Adrenal gland (tissue), 9 donors: ENCODE measurements at regions not wholly inside any gene's neighbourhood (a gene's known extent, or its start where the extent isn't known, plus 50 kb on each side); places are given as distances from the start of the nearest gene placed in this dataset.
A peak's percentile ranks its signal among the peaks of the same experiment; 100 is the strongest.

ENCODE experiments used
- DNase-seq, 7 donors: peaks; one replicate each; pipeline ENCODE4 v3.0.0-alpha.2; 2019 to 2020
- H3K27ac ChIP-seq, 5 donors: fragments of 200-600 bp; sonication (generic) in 4 of 5; 1 replicate in 3 of 5; 2 replicates in 2 of 5; pipeline versions ENCODE4 v1.5.1 to v1.8.0; 2016 to 2020; ENCODE audit warnings: mild to moderate bottlenecking in 1 of 5
- H3K27me3 ChIP-seq: fragments of 200-600 bp; 2 replicates; pipeline ENCODE4 v1.8.0; 2021
- H3K36me3 ChIP-seq, 2 donors: fragments of 200-600 bp; replicated peaks in 1 of 2; 1 replicate in 1 of 2; 2 replicates in 1 of 2; pipeline versions ENCODE4 v1.5.1 to v1.8.0; 2018 to 2022
- H3K4me1 ChIP-seq, 2 donors: fragments of 200-600 bp; replicated peaks in 1 of 2; 1 replicate in 1 of 2; 2 replicates in 1 of 2; pipeline versions ENCODE4 v1.5.1 to v1.8.0; 2018 to 2021
- H3K4me3 ChIP-seq, 4 donors: fragments of 200-600 bp; sonication (generic) in 3 of 4; one replicate each; pipeline ENCODE4 v1.5.1; 2016 to 2018
- H3K9me3 ChIP-seq, 3 donors: fragments of 200-600 bp; sonication (generic) in 1 of 3; replicated peaks in 1 of 3; 1 replicate in 2 of 3; 2 replicates in 1 of 3; pipeline versions ENCODE4 v1.5.1 to v1.8.0; 2016 to 2021
- POLR2A ChIP-seq, 2 donors: fragments of 450-650 bp; IDR thresholded peaks; one replicate each; pipeline ENCODE4 v1.6.1; 2017; ENCODE audit warnings: antibody characterized with exemption in 2 of 2, mild to moderate bottlenecking in 2 of 2, moderate library complexity in 1 of 2
- WGBS, 4 donors: extraction: QIAGEN DNeasy Blood & Tissue Kit in 2 of 4; methylation state at CpG; one replicate each; pipeline versions ENCODE4 v1.1.5 to v1.1.7; 2013 to 2017; 5-methylcytosine and 5-hydroxymethylcytosine counted together
- intact Hi-C, 2 donors: fragments of 100-400 bp; cut with DNase I; formaldehyde crosslinking; loops; one replicate each; pipeline versions ENCODE4 v1.14.1 to v1.15.0; 2022 to 2023
- TF ChIP-seq, protein P1 (sequence below), 6 experiments: fragments of 450-650 bp in 4 of 6; fragments of 200-600 bp in 2 of 6; sonication (generic) in 1 of 6; IDR thresholded peaks; 1 replicate in 5 of 6; 2 replicates in 1 of 6; pipeline versions ENCODE4 v1.5.1 to v1.8.0; 2016 to 2021; ENCODE audit warnings: antibody characterized with exemption in 6 of 6, mild to moderate bottlenecking in 2 of 6, moderate library complexity in 1 of 6
- donor health status: healthy with polysubstance abuse.
- donor health status: Bipolar disorder and iron deficiency.
- donor health status: DM: yes; HTN: yes; CAD: no.
- donor health status: DM: no; HTN: no; CAD: no.
- donor health status: DM: no; HTN: no; CAD: no.

- no peak for DNase-seq
- Histone ChIP-seq H3K4me1 (no peaks in the 10 kb centered on the region), H3K4me3 (no peak overlapping the region), H3K9me3 (no peaks in the 10 kb centered on the region), H3K27ac (no peak overlapping the region), H3K36me3 (no peaks in the 10 kb centered on the region), H3K27me3 (no peaks in the 10 kb centered on the region)
- WGBS, 4 donors = 50 to 73% (median 59%) methylated on average over 3 of the region's 3 CpGs
- TF ChIP-seq, protein P1, sequence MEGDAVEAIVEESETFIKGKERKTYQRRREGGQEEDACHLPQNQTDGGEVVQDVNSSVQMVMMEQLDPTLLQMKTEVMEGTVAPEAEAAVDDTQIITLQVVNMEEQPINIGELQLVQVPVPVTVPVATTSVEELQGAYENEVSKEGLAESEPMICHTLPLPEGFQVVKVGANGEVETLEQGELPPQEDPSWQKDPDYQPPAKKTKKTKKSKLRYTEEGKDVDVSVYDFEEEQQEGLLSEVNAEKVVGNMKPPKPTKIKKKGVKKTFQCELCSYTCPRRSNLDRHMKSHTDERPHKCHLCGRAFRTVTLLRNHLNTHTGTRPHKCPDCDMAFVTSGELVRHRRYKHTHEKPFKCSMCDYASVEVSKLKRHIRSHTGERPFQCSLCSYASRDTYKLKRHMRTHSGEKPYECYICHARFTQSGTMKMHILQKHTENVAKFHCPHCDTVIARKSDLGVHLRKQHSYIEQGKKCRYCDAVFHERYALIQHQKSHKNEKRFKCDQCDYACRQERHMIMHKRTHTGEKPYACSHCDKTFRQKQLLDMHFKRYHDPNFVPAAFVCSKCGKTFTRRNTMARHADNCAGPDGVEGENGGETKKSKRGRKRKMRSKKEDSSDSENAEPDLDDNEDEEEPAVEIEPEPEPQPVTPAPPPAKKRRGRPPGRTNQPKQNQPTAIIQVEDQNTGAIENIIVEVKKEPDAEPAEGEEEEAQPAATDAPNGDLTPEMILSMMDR (IDR thresholded peaks at IDR 0.05) = no peak
- TF ChIP-seq POLR2A (IDR thresholded peaks at IDR 0.05) = no peak
- intact Hi-C loops = no loop called here
Measured at GRCh38 chr16:62194828-62195227, 158.6 kb upstream of the CDH8 start.

GRCh38 chr16:62190426-62190825, 154.2 kb upstream of the CDH8 start:
- 66 to 73% (median 70%) methylated on average over 2 of the region's 2 CpGs for WGBS, 4 donors
- H3K9me3 ChIP-seq = no peaks in the 10 kb centered on the region
- no peaks in the 10 kb centered on the region for H3K36me3 ChIP-seq
- no peak overlapping the region for H3K27ac ChIP-seq
- peak in 1 of 7 donors; percentile 2 for DNase-seq
- H3K27me3 ChIP-seq = no peaks in the 10 kb centered on the region
- H3K4me3 ChIP-seq = no peak overlapping the region
- TF ChIP-seq, protein P1 (IDR thresholded peaks at IDR 0.05) = peak; percentile 28 to 48 (median 38)
- no peak for TF ChIP-seq POLR2A (IDR thresholded peaks at IDR 0.05)
- intact Hi-C loops = no loop called here
- no peaks in the 10 kb centered on the region for H3K4me1 ChIP-seq

DNA sequence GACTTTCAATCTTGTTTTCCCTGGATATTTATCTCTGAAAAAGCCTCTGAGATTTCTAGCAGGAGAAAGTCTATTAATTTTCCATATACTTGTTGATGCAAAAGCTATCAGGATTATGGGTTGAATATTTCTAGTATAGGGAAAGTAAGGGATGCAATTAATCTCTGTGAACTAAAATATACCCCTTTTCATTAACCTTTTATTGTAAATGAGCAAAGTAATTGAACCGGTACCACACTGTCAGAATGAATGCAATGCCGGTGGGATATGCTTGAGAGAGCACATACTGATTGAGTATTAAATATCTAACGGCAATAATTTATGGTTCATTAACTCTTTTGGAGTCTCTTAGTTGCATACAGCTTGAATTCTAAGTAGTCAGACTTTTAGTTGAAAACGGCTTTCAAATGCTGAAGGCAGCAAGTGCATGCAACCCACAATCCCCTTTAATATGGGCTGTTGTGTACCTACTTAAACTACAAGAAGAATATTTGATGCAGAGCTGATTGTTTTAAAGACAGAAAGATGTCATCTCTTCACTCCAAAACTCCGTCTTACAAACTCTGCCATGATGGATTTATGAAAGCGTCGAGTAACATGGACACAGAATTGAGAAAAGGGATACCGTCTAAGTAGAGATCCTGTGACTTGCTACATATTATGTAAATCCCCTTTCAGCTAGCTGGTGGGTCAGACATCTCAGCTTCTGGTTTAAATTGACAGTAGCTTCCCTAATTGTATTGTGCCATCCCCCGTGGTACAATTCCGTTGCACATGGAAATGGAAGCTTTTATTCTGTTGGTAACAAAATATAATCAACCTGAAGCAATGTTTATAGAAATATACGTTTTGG, 141.3 kb upstream of the CDH8 start:
- Histone ChIP-seq H3K27me3 (no peaks in the 10 kb centered on the region), H3K27ac (no peak overlapping the region), H3K36me3 (no peaks in the 10 kb centered on the region), H3K4me1 (no peaks in the 10 kb centered on the region), H3K4me3 (no peak overlapping the region), H3K9me3 (peaks cover 0 to 3% (median 0%) of the 10 kb centered on the region in 3 donors)
- intact Hi-C loops = no loop called here
- no peak for DNase-seq
- 75 to 84% (median 79%) methylated on average over 11 of the region's 11 CpGs for WGBS, 4 donors
- no peak for TF ChIP-seq POLR2A (IDR thresholded peaks at IDR 0.05)
- TF ChIP-seq, protein P1 (IDR thresholded peaks at IDR 0.05) = no peak

DNA sequence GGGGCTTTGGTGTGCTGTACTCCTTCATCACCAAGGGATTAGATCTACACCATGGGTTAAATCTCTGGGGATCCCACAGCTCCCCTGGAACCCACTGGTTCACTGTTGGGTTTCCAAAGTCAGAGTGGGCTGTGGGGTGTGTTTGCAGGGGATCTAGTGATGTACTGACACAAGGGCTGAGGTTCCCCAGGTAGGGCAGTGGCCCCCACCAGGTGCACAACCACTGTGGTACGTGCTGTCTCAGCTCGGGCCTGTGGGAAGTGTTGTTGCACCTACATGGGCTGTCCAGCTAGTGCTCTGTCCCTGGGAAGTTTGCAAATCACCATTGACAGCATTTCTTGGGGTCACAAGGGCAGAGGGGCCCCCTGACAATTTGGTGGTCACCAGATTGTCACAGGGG, 134.4 kb upstream of the CDH8 start:
- no peaks in the 10 kb centered on the region for H3K36me3 ChIP-seq
- TF ChIP-seq POLR2A (IDR thresholded peaks at IDR 0.05) = no peak
- TF ChIP-seq, protein P1 (IDR thresholded peaks at IDR 0.05) = no peak
- H3K4me3 ChIP-seq = no peak overlapping the region
- 79 to 100% (median 84%) methylated on average over 2 of the region's 2 CpGs; no CpG with 5 or more reads in 1 of the 4 donors for WGBS, 4 donors
- DNase-seq = no peak
- H3K9me3 ChIP-seq = no peaks in the 10 kb centered on the region
- no peaks in the 10 kb centered on the region for H3K4me1 ChIP-seq
- no peak overlapping the region for H3K27ac ChIP-seq
- intact Hi-C loops = no loop called here
- no peaks in the 10 kb centered on the region for H3K27me3 ChIP-seq
